Activated CD4-positive, CD25-positive, alpha-beta regulatory T cell (primary cell): ENCODE measurements at regions not wholly inside any gene's neighbourhood (a gene's known extent, or its start where the extent isn't known, plus 50 kb on each side); places are given as distances from the start of the nearest gene placed in this dataset.
"Not testable (repeated sequence)": the region's sequence is repeated elsewhere in the genome, so short reads cannot be mapped to it uniquely, and the experiment has no call there.

Source experiments
- DNase-seq, 4 experiments: peaks; one replicate each; lab custom pipeline; 2025; lab: John Stamatoyannopoulos, UW

DNA sequence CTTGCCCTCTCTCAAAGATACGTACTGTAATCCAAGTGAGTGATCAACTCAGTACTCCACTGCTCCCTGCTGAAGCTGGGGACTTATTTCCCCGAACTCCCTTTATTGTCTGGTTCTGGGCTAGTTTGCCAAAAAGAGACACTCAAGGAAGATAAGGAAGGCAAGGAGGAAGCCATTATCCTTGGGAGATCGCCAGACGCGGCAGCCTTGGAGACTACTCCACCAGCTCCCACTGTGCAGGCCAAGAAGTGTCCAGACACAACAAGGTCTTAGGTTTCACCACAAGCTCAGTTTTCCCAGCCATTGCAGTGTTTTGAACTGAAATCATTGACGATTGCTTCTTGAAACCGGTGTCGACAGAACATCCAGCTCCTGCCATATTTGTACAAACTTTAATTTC, 439.6 kb upstream of the UBE2E3 start:
- no peak for DNase-seq

DNA sequence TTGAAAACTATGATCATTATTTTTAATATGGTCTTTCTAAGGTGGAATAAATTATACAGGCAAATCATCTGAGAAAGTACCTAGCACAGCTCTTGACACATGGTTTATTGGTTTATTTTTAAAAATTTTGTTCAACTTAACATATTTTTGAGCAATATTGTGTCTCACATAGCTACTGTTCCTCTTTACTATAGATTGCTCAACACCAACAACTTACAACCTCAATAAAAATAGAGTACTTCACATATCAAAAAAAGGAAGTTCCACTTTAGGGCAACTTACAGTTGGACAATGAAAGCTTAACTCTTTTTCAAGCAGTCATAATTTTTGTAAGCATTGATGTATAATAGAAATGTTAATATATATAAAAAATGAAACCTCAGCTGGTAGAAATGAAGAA, 440.9 kb upstream of the UBE2E3 start:
- DNase-seq, result no peak

DNA sequence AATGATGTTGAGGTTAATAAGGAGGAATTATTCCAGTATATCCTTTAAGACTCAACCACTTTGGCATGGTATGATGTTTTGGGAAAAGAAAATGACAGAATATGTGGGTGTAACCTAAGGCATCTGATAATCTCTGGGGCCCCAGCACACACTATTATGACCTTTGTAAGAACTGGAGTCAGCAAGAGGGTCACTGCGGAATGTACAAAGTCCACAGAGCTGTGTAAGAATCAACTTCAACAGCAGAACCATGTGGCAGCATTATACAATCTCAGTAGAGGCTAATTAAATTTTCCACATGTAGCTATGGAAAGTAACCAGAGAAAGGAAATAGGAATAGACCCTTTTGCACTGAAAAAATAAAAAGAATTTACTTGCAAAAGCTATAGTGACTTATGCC, 445.1 kb upstream of the UBE2E3 start:
- no peak for DNase-seq

DNA sequence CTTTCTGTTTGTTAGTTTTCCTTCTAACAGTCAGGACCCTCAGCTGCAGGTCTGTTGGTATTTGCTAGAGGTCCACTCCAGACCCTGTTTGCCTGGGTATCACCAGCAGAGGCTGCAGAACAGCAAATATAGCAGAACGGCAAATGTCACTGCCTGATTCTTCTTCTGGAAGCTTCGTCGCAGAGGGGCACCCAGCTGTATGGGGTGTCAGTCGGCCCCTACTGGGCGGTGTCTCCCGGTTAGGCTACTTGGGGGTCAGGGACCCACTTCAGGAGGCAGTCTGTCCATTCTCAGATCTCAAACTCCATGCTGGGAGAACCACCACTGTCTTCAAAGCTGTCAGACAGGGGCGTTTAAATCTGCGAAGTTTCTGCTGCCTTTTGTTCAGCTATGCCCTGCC, 448.6 kb upstream of the UBE2E3 start:
- not testable (repeated sequence) for DNase-seq

DNA sequence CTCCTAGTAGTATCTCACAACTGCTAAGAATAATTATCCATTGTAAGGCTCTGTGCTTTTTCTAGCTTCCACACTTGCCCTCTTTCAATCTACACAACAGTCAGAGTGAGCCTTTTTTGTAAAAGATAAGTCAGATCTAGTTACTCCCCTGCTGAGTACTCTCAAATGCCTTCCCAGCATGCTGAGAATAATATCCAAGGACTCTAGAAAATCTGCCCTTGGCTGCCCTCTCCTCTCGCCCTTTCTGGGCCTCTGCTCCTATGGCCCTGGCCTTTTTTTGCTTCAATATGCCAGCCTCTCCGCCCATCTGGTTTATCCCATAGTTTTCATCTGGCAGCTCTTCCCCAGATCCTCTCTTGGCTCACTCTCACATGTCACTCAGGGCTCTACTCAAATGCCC, 455.9 kb upstream of the UBE2E3 start:
- DNase-seq, result no peak

DNA sequence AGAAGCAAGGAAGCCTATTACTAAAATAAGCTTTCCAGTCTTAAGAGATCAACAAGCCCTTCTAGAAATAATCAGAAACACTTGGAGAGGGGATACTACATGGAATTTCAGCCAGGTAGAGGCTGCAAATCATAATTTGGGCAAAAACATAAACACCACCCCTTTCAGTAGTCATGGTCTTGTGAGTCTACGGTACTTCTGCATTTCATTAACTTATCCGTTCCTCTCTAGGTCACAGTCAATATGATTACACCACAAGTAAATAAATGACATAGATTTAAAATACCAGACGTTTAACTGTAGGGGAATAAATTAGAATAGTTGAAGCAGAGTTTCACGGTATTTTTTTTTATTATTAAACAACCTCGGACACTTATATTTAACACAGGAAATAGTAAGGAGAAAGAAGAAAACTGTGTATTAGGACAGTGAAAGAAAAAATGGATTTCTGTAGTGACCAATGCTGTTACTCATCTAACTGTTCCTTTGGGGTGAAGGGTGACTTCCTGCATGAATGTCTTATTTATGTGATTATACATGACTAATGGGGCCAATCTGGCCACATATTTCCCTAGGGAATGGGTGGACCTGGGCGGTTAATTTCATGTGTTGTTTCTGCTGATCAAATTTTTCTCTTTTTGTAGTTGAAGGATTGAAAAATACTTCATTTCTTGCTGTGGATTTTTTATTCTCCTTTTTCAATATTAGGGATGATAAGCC, 456.6 kb upstream of the UBE2E3 start:
- no peak for DNase-seq

DNA sequence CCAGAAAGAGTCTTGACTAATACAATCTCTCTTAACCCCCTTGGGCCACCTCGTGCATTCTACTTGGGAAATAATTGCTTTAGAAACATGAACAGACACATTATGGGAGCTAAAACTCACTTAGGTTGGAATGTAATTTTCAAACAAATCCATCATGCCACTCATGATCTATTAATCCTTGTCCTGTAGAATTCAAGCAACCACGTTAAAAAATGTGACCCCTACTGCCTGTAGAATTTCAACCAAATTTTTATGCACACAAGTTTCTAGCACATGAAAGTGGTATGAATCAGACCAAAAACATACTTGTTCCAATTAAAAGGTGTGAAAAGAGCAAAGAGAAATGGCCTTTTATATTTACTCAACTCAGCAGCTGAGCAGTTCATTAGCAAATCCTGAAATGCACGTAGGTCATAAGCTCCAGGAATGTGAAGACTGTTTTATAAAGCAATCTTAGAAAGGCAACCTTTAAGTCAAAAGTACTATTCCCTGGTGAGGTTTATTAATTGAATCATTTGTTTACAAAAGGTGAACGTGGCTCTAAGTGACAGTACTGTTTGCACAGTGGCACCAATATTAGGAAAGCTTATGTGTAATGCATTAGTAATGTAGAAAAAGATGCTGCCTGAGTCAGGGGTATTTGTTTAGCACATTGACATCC, 459.4 kb upstream of the UBE2E3 start:
- DNase-seq, result no peak

DNA sequence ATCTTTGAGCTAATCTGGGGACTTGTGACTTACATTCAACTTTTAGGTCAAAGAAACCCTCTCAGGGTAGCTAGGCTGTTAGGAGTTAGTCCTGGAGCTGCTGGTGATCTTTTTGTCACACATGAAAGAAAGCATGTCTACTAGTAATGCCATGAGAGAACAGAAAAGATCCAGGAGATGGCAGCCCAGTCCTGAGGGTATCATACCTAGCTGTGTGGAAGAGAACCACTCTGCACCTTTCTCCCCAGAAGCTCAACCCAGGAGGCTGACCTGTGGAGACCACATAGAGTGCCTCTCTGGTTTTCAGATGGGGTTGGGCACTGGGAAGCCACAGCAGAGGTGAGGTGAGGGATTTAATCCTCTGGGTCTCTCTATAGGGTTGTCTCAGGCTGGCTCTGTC, 460.2 kb upstream of the UBE2E3 start:
- DNase-seq, result no peak

DNA sequence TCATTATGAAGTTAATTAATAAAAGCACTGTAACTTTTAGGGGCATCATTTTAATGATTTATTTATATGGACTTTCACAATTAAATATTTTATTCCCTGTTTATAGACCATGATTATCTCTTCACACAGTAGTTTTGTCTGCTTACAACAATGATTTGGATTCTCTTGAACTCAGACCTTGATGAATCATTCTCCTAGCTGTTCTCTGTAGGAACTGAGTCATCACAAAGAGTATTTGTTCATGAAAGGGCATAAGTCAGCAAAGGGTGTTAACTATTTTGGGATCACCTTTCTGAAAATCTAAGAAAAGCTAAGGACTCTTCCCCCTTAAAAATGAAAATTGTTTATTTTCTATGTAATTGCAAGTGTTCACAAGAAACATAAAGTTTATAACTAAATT, 461.1 kb upstream of the UBE2E3 start:
- no peak for DNase-seq

DNA sequence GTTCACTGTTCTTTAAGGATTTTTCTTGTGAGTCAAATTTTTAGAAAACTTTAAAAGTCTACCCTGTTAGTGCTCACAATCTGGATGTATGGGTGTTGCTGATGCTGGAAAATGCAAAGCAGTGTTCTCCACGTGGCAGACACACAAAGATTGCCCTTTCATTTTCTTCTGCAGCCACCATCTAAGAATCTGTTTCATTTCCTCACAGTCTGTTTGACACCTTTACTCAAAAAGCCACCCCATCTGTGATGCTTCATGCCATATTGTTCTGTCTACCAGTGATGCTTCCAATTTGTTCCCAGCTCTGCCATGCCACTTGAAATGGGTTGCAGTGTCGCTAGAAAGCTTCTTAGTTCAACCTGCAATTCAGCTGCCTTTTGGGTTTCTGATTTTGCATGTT, 464.2 kb upstream of the UBE2E3 start:
- no peak for DNase-seq

DNA sequence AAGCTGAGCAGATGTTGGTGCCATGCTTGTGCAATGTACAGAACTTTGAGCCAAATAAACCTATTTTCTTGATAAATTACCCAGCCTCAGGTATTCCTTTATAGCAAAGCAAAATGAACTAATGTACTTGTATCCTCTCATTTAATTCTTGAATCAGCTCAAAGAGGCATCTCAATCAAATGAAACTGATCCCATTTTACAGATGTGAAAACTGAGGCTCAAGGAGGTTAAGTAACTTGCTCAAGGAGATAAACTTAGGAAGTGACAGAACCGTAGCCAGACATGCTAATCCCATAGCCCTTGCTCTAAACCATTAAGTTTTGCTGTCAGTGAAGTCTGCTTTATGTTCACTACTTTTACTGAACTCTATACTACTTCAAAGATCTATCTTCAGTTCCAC, 467.0 kb upstream of the UBE2E3 start:
- DNase-seq, result no peak

DNA sequence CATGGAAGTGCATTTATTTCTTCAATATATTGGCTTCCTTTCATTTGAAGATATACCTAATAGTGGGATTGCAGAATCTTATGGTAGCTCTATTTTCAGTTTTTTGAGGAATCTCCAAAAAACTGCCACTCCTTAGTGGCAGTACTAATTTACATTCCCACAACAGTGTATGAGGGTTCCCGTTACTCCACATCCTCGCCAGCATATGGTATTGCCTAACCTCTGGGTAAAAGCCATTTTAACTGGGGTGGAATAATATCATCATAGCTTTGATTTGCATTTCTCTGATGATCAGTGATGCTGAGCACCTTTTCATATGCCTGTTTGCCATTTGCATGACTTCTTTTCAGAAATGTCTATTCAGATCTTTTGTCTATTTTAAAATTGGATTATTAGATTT, 471.9 kb upstream of the UBE2E3 start:
- no peak for DNase-seq

DNA sequence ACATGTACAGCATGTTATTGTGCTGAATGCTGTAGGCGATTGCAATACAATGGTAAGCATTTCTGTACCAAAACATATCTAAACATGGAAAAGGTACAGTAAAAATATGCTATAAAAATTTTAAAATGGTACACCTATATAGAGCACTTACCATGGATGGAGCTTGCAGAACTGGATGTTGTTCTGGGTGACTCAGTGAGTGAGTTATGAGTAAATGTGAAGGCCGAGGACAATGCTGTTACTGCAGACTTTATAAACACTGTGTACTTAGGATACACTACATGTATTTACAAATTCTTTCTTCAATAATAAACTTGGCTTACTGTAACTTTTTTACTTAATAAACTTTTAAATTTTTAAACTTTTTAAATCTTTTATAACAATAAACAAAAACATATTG, 473.4 kb upstream of the UBE2E3 start:
- DNase-seq, result no peak

DNA sequence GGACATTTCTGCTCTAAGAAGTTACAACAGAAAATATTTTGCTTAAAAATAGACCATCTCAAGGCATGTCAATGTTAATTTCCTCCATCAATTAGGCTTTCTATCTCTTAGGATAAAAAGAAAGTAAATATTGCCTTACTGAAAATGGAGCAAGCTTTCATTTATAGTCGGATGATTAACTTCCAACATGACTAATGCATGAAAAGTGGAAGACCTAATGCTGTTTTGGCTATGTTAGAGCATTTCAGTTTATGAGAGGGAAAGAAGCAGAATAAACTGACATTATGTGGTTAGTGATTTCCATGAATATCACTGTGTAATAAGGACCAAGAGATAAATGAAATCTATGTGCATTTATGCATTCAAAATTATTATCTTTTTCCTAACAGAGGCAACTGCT, 475.2 kb upstream of the UBE2E3 start:
- DNase-seq, result no peak

DNA sequence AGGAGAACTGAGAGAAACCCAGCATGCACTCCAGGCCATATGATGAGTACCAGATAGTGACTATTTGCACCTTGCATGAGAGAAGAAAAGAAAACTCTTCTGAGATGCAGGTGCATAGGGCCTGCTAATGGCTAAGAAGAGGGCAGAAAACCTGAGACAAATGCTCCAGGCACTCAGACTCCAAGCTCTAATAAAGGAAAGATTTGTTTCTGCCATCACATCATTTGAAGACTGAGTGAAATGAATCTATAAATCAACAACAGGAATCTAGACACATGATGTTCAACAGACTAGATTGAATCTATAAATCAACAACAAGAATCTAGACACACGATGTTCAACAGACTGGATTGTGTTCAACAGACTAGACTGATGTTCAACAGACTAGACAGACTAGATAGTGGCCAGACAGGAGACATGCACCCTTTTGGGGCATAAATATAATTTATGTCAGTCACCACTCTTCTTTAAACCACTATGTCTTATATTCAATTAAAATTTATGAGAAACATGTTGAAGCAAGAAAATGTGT, 482.7 kb upstream of the UBE2E3 start:
- DNase-seq, result no peak

DNA sequence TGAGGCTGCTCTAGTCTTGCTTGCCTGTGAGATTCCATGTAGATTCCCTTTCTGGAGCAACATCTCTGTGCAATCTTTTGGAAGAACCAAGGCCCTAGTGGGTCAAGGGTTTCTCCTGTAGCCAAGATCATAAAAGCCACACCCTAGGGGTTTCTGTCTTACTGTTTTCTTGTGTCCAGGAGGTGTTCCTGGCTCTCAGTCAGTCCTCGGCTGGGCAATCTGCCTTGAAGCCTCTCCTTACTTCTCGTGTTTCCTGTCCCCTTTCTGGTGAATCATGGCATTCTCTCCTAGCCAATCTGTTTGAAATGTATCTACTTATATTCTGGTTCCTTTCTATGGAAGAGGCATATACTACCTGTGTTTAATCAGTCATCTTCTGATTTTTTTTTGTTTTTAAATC, 484.8 kb upstream of the UBE2E3 start:
- no peak for DNase-seq

DNA sequence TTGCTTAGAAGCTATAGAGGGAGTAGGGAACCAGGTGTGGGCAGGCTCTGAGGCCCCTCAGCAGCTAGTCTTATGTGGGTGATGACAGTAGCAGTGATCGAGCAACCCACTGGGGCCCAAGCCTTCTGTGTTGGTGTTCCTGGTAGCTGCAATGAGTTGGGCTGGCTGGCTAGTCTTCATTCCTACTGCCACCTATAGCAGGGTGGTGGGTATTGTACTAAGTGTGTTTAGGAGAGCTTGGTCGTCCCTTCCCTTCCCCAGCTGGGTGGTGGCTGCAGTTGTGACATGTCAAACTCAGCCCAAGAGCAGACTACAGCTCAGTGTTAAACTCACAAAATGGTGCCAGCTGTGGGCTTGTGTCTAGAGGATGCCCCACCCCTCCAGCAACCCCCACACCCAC, 486.1 kb upstream of the UBE2E3 start:
- DNase-seq, result no peak

DNA sequence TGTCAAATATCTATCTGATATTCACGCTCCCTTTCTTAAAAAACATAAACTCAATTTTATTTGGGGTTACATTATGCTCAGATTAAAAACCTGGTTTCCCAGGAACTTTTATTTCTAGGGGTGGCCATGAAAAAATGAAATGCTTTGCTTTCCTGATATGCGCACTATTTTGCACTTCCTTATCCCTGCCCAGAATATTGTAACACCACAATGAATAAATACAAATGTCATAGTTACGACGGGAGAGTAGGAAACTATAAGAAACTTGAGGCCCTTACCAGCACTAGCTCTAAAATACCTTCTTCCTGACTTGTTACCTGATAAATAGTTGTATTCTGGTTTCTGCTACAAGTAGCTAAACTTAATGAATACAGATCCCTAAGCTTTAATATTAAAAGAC, 475.6 kb upstream of the CWC22 start:
- no peak for DNase-seq

DNA sequence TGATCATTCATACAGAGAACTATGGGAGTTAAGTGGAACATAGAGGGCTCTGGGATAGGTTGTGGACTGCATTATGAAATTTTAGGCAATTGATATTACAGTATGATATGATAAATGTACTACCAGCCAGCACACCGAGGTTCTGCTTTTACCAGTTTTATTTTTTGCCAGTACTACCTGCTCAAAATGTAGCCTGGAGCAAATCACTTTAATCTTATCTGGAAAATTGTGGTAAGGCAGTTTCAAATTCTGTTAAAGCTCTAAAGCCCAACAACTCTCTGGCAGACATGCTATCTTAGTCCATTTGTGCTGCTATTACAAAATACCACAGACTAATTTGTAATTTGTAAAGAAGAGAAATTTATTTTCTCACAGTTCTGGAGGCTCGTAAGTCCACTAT, 474.9 kb upstream of the CWC22 start:
- DNase-seq, result no peak

DNA sequence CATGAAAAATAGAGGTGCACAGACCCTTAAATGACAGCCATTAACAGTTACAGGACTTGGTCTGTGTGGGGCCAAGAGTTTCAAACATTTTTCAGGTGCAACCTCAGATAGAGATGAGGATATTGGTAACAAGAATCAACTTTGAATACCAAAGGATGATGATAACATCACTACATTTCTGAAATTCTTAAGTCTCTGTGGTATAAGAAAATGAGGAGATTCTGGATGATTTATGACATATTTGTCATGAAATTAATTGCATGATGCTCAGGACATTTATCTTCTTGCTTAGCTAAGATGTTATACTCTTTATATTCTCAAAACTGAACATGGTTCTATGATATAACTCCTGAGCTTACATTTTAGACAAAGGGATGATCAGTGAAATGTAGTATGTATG, 471.8 kb upstream of the CWC22 start:
- DNase-seq, result no peak

DNA sequence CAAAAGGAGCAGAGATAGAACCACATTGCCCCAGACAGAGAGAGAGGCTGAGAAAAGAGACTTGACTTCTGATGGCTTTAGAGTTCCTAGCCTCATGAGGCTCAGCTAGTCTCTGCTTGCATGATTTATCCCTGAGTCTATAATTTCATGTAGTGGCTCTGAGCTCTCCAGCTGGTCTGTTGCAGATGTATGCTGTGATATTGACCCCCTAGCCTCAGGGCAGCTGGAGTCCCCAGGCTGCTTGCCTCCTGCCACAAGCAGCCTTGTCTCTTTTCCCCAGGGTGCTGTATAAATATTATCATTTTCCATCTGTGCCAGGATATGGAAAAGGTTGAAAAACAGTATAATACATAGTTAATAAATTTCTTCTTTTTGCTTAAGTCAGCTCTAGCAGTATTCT, 467.6 kb upstream of the CWC22 start:
- DNase-seq, result no peak

DNA sequence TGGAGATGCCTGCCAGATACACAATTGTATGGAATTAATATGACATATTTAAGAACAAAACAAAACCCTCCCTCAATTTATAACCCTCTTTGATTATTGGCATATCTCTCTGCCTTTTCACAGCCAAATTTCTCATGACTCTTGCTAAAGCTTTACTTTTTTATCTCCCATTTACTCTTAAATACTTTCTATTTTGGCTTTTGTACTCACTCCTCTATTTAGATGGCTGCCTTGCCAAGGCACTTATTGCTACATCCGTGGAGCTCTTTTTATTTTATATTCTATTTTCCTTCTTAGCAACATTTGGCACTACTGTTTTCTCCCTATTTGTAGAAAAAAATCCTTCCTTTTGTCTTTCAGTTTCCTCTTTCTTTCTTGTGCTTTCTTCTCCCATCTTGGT, 466.4 kb upstream of the CWC22 start:
- no peak for DNase-seq

DNA sequence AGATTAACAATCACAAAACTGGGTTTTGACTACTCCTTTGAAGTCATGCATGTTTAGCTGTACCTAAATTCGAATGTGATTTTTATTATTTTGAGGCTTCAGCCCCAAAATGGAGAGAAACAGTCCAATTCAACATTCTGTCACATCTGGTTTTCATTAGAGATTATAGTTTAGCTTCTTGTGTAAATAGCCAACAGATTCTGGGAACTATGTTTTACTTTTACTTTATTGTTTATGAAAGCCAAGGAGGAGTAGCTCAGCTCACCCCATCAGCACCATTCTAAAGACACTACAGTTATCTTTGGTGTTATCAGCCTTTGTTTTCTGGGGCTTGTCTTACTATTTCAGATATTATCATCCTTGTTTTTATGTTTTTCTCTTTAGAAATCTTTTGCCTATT, 465.0 kb upstream of the CWC22 start:
- DNase-seq, result no peak

DNA sequence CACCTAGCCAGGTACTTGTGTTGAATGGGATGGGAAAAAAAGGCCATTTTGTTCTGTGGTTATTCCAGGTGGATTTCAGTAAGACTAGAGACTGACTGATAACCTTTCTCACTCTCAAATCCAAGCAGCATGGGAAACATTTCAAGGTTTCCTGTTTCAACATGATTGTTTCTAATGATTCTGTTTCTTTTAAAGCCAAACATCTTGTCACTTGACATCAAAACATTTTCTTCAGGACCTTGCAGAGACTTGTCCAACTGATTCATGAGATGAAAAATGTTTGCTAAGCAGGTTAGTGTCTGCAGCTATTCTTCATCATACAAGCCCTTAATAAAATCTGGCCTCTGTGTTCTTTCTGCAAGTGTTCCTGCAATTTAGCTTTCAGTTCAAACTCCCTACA, 456.5 kb upstream of the CWC22 start:
- DNase-seq, result no peak
